ENCODE measurements at regions not wholly inside any gene's neighbourhood (a gene's known extent, or its start where the extent isn't known, plus 50 kb on each side); places are given as distances from the start of the nearest gene placed in this dataset.

DNA sequence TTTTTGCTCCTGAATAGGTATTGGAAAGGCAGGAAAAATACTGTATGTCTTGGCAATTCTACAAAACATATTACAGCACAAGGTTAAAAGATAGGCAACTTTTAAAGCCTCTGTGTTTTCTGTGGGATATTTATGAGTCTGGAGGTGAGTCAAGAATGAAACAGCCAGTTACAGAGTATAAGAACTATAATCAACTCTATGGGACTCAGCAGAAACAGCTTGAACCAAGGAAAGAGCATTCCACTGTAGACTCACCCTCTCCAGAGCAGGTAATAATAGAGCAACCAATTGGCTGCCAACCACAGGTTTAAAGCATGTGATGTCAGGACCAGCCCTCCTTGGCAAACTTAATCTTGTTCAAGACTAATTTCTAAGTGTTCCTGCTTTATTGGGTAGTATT lies 100.5 kb upstream of the MDM1 start:
- H3K36me3 Mint-ChIP-seq (ENCODE audit: low read depth), result peaks cover 2% of the 10 kb centered on the region
- H3K27me3 Mint-ChIP-seq (ENCODE audit: insufficient read depth), result no peaks in the 10 kb centered on the region
- H3K4me3 ChIP-seq (ENCODE audit: low read length), result no peak overlapping the region
- no peaks in the 10 kb centered on the region for H3K4me1 ChIP-seq (ENCODE audit: control insufficient read depth, insufficient read depth, low read length)
- H3K9me3 ChIP-seq (ENCODE audit: control insufficient read depth, low read length), result peaks cover 11% of the 10 kb centered on the region
- H3K27ac Mint-ChIP-seq, result no peak overlapping the region
- H3K36me3 ChIP-seq (ENCODE audit: control insufficient read depth, insufficient read depth, low read length), result no peaks in the 10 kb centered on the region
- H3K4me3 Mint-ChIP-seq, result no peak overlapping the region
- no peak for DNase-seq
- H3K27ac ChIP-seq (ENCODE audit: low read depth, low read length), result no peak overlapping the region
- no peak for TF ChIP-seq CTCF (conservative IDR thresholded peaks at IDR 0.05)
- H3K4me1 Mint-ChIP-seq, result peaks cover 2% of the 10 kb centered on the region
- H3K27me3 ChIP-seq (ENCODE audit: control insufficient read depth, insufficient read depth, low read length, poor library complexity, severe bottlenecking), result no peaks in the 10 kb centered on the region
- H3K9ac ChIP-seq (ENCODE audit: extremely low read depth, low read length, poor library complexity, severe bottlenecking), result no peak overlapping the region
- H3K9me3 Mint-ChIP-seq, result peaks cover 9% of the 10 kb centered on the region

- H3K4me3 ChIP-seq (ENCODE audit: low read length), result no peak overlapping the region
- peaks cover 12% of the 10 kb centered on the region for H3K4me1 Mint-ChIP-seq
- H3K4me1 ChIP-seq (ENCODE audit: control insufficient read depth, insufficient read depth, low read length), result peaks cover 2% of the 10 kb centered on the region
- no peak overlapping the region for H3K27ac Mint-ChIP-seq
- H3K9ac ChIP-seq (ENCODE audit: extremely low read depth, low read length, poor library complexity, severe bottlenecking), result no peak overlapping the region
- no peak overlapping the region for H3K27ac ChIP-seq (ENCODE audit: low read depth, low read length)
- DNase-seq, result no peak
- 89 to 97% methylated on average over 2 of the region's 2 CpGs for WGBS, 2 experiments (ENCODE audit: insufficient coverage in 1 of 2, insufficient read length in 1 of 2)
- TF ChIP-seq CTCF (conservative IDR thresholded peaks at IDR 0.05), result no peak
- no peaks in the 10 kb centered on the region for H3K27me3 Mint-ChIP-seq (ENCODE audit: insufficient read depth)
- peaks cover 9% of the 10 kb centered on the region for H3K9me3 Mint-ChIP-seq
- H3K27me3 ChIP-seq (ENCODE audit: control insufficient read depth, insufficient read depth, low read length, poor library complexity, severe bottlenecking), result no peaks in the 10 kb centered on the region
- no peak overlapping the region for H3K4me3 Mint-ChIP-seq
- H3K36me3 Mint-ChIP-seq (ENCODE audit: low read depth), result peaks cover 2% of the 10 kb centered on the region
- H3K36me3 ChIP-seq (ENCODE audit: control insufficient read depth, insufficient read depth, low read length), result no peaks in the 10 kb centered on the region
- peaks cover 11% of the 10 kb centered on the region for H3K9me3 ChIP-seq (ENCODE audit: control insufficient read depth, low read length)
Measured at GRCh38 chr12:68434391-68435298, 102.5 kb upstream of the MDM1 start.

DNA sequence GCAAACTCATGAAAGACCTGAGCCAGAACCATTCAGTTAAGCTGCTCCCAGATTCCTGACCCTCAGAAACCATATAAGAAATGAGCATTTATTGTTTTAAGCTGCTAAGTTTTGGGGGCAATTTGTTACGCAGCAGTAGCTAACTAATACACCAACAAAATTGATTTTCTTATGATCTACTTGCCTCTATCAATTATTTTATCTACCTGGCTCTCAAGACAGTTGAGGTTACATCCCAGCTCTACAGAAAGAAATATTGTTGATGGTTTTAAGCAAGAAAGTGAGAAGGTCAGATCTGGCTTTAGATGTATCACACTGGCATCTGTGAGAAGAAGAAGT lies 103.1 kb upstream of the MDM1 start:
- Mint-ChIP-seq H3K4me3 (no peak overlapping the region), H3K27ac (no peak overlapping the region), H3K4me1 (peaks cover 19% of the 10 kb centered on the region), H3K36me3 (ENCODE audit: low read depth) (peaks cover 2% of the 10 kb centered on the region), H3K27me3 (ENCODE audit: insufficient read depth) (no peaks in the 10 kb centered on the region), H3K9me3 (peaks cover 9% of the 10 kb centered on the region)
- no peaks in the 10 kb centered on the region for H3K27me3 ChIP-seq (ENCODE audit: control insufficient read depth, insufficient read depth, low read length, poor library complexity, severe bottlenecking)
- peaks cover 11% of the 10 kb centered on the region for H3K9me3 ChIP-seq (ENCODE audit: control insufficient read depth, low read length)
- H3K36me3 ChIP-seq (ENCODE audit: control insufficient read depth, insufficient read depth, low read length), result no peaks in the 10 kb centered on the region
- no peak overlapping the region for H3K27ac ChIP-seq (ENCODE audit: low read depth, low read length)
- no peak for TF ChIP-seq CTCF (conservative IDR thresholded peaks at IDR 0.05)
- DNase-seq, result no peak
- no peak overlapping the region for H3K9ac ChIP-seq (ENCODE audit: extremely low read depth, low read length, poor library complexity, severe bottlenecking)
- 100% methylated on average over 1 of the region's 1 CpG; no CpG with 5 or more reads in 1 of the 2 experiments for WGBS, 2 experiments (ENCODE audit: insufficient coverage in 1 of 2, insufficient read length in 1 of 2)
- peaks cover 6% of the 10 kb centered on the region for H3K4me1 ChIP-seq (ENCODE audit: control insufficient read depth, insufficient read depth, low read length)
- no peak overlapping the region for H3K4me3 ChIP-seq (ENCODE audit: low read length)
